ENCODE measurements at regions not wholly inside any gene's neighbourhood (a gene's known extent, or its start where the extent isn't known, plus 50 kb on each side); places are given as distances from the start of the nearest gene placed in this dataset.
"Not testable (repeated sequence)": the region's sequence is repeated elsewhere in the genome, so short reads cannot be mapped to it uniquely, and the experiment has no call there.

- DNase-seq, result no peak
Observed at GRCh38 chr5:38607396-38607795, 51.0 kb upstream of the LIFR start.

- DNase-seq, result no peak
Observed at GRCh38 chr5:38607930-38608564, 51.6 kb upstream of the LIFR start.

GRCh38 chr5:38608874-38609273 lies 52.4 kb upstream of the LIFR start:
- no peak for DNase-seq

- no peak for DNase-seq
Observed at GRCh38 chr5:38612851-38613250, 56.4 kb upstream of the LIFR start.

GRCh38 chr5:38613490-38613889 lies 57.0 kb upstream of the LIFR start:
- DNase-seq, result no peak

GRCh38 chr5:38613992-38614836 lies 57.8 kb upstream of the LIFR start:
- DNase-seq, result peak; percentile 9

GRCh38 chr5:38615042-38615441 lies 58.6 kb upstream of the LIFR start:
- no peak for DNase-seq

- peak; percentile 73 for DNase-seq
Observed at GRCh38 chr5:38615981-38616451, 59.6 kb upstream of the LIFR start.

- no peak for DNase-seq
Observed at GRCh38 chr5:38618154-38618553, 61.7 kb upstream of the LIFR start.

- no peak for DNase-seq
Observed at GRCh38 chr5:38621331-38621730, 64.9 kb upstream of the LIFR start.

GRCh38 chr5:38621840-38622437 lies 65.5 kb upstream of the LIFR start:
- DNase-seq, result no peak

- DNase-seq, result no peak
Observed at GRCh38 chr5:38622723-38623129, 66.3 kb upstream of the LIFR start.

GRCh38 chr5:38624541-38624940 lies 68.1 kb upstream of the LIFR start:
- not testable (repeated sequence) for DNase-seq

GRCh38 chr5:38631376-38631775 lies 74.9 kb upstream of the LIFR start:
- DNase-seq, result not testable (repeated sequence)

- DNase-seq, result no peak
Observed at GRCh38 chr5:38634568-38635369, 78.3 kb upstream of the LIFR start.

- DNase-seq, result no peak
Observed at GRCh38 chr5:38636626-38637025, 80.2 kb upstream of the LIFR start.

- no peak for DNase-seq
Observed at GRCh38 chr5:38638656-38639055, 82.2 kb upstream of the LIFR start.

- no peak for DNase-seq
Observed at GRCh38 chr5:38639377-38640358, 83.2 kb upstream of the LIFR start.

- DNase-seq, result no peak
Observed at GRCh38 chr5:38641003-38641402, 84.6 kb upstream of the LIFR start.

- peak; percentile 49 for DNase-seq
Observed at GRCh38 chr5:38642189-38642911, 85.9 kb upstream of the LIFR start.

- DNase-seq, result no peak
Observed at GRCh38 chr5:38643616-38644015, 87.2 kb upstream of the LIFR start.

Measured in skin of body (tissue), 1 donor.